Hematopoietic multipotent progenitor cell (in vitro differentiated cells): ENCODE measurements at regions not wholly inside any gene's neighbourhood (a gene's known extent, or its start where the extent isn't known, plus 50 kb on each side); places are given as distances from the start of the nearest gene placed in this dataset.

Source experiments
- DNase-seq, 3 donors: peaks; one replicate each; pipeline ENCODE4 v3.0.0-alpha.2; 2011 to 2015; ENCODE audit warnings: low read depth in 2 of 3, low spot score in 2 of 3

- DNase-seq: no peak
Measured at GRCh38 chr2:18842836-18843235, 253.5 kb upstream of the NT5C1B start.

- no peak for DNase-seq
Measured at GRCh38 chr2:18841248-18842150, 252.1 kb upstream of the NT5C1B start.

GRCh38 chr2:18837240-18837639 is 247.9 kb upstream of the NT5C1B start:
- no peak for DNase-seq

- DNase-seq: no peak
Measured at GRCh38 chr2:18836436-18836835, 247.1 kb upstream of the NT5C1B start.

- DNase-seq: no peak
Measured at GRCh38 chr2:18835787-18836186, 246.4 kb upstream of the NT5C1B start.

GRCh38 chr2:18834341-18834740 is 245.0 kb upstream of the NT5C1B start:
- DNase-seq: no peak

- no peak for DNase-seq
Measured at GRCh38 chr2:18833941-18834340, 244.6 kb upstream of the NT5C1B start.

- DNase-seq: no peak
Measured at GRCh38 chr2:18831916-18832510, 242.6 kb upstream of the NT5C1B start.

GRCh38 chr2:18830962-18831361 is 241.6 kb upstream of the NT5C1B start:
- DNase-seq: no peak

- no peak for DNase-seq
Measured at GRCh38 chr2:18829976-18830375, 240.6 kb upstream of the NT5C1B start.

- DNase-seq: no peak
Measured at GRCh38 chr2:18829251-18829902, 240.0 kb upstream of the NT5C1B start.

GRCh38 chr2:18828296-18828695 is 238.9 kb upstream of the NT5C1B start:
- DNase-seq: no peak

- no peak for DNase-seq
Measured at GRCh38 chr2:18825838-18826237, 236.5 kb upstream of the NT5C1B start.

GRCh38 chr2:18824915-18825314 is 235.5 kb upstream of the NT5C1B start:
- DNase-seq: no peak

GRCh38 chr2:18824325-18824790 is 235.0 kb upstream of the NT5C1B start:
- DNase-seq: no peak

GRCh38 chr2:18821431-18821830 is 232.1 kb upstream of the NT5C1B start:
- DNase-seq: no peak

- DNase-seq: no peak
Measured at GRCh38 chr2:18820966-18821365, 231.6 kb upstream of the NT5C1B start.

- DNase-seq: no peak
Measured at GRCh38 chr2:18819566-18819965, 230.2 kb upstream of the NT5C1B start.

- no peak for DNase-seq
Measured at GRCh38 chr2:18814387-18814786, 225.0 kb upstream of the NT5C1B start.

- DNase-seq: no peak
Measured at GRCh38 chr2:18804536-18804935, 215.2 kb upstream of the NT5C1B start.

GRCh38 chr2:18803141-18803939 is 214.0 kb upstream of the NT5C1B start:
- no peak for DNase-seq
